ENCODE measurements at regions not wholly inside any gene's neighbourhood (a gene's known extent, or its start where the extent isn't known, plus 50 kb on each side); places are given as distances from the start of the nearest gene placed in this dataset.

GRCh38 chr18:22550861-22551260, 133.1 kb upstream of the CTAGE1 start:
- Histone ChIP-seq H3K27ac (no peak overlapping the region), H3K4me3 (no peak overlapping the region), H3K9ac (ENCODE audit: insufficient read length) (no peak overlapping the region), H3K36me3 (ENCODE audit: insufficient read depth, low read length) (no peaks in the 10 kb centered on the region), H3K9me3 (ENCODE audit: low read depth, low read length) (no peaks in the 10 kb centered on the region)
- TF ChIP-seq POLR2AphosphoS5 (IDR thresholded peaks at IDR 0.05; ENCODE audit: borderline replicate concordance, low read depth, low read length) (no peak), FOXP2 (optimal IDR thresholded peaks at IDR 0.05; ENCODE audit: control extremely low read depth, extremely low read length, insufficient read depth) (no peak)
- DNase-seq (ENCODE audit: low read depth, low spot score) = no peak

GRCh38 chr18:22551536-22552151, 133.9 kb upstream of the CTAGE1 start:
- DNase-seq (ENCODE audit: low read depth, low spot score) = no peak
- Histone ChIP-seq H3K36me3 (ENCODE audit: insufficient read depth, low read length) (no peaks in the 10 kb centered on the region), H3K9ac (ENCODE audit: insufficient read length) (no peak overlapping the region), H3K9me3 (ENCODE audit: low read depth, low read length) (no peaks in the 10 kb centered on the region), H3K4me3 (no peak overlapping the region), H3K27ac (no peak overlapping the region)
- no peak for TF ChIP-seq FOXP2 (optimal IDR thresholded peaks at IDR 0.05; ENCODE audit: control extremely low read depth, extremely low read length, insufficient read depth)
- no peak for TF ChIP-seq EZH2 (IDR thresholded peaks at IDR 0.05)
- TF ChIP-seq POLR2AphosphoS5 (IDR thresholded peaks at IDR 0.05; ENCODE audit: borderline replicate concordance, low read depth, low read length) = no peak

GRCh38 chr18:22552254-22552653, 134.5 kb upstream of the CTAGE1 start:
- Histone ChIP-seq H3K36me3 (ENCODE audit: insufficient read depth, low read length) (no peaks in the 10 kb centered on the region), H3K4me3 (no peak overlapping the region), H3K9me3 (ENCODE audit: low read depth, low read length) (no peaks in the 10 kb centered on the region), H3K9ac (ENCODE audit: insufficient read length) (no peak overlapping the region), H3K27ac (no peak overlapping the region)
- TF ChIP-seq FOXP2 (optimal IDR thresholded peaks at IDR 0.05; ENCODE audit: control extremely low read depth, extremely low read length, insufficient read depth) = no peak
- no peak for TF ChIP-seq POLR2AphosphoS5 (IDR thresholded peaks at IDR 0.05; ENCODE audit: borderline replicate concordance, low read depth, low read length)
- TF ChIP-seq EZH2 (IDR thresholded peaks at IDR 0.05) = no peak
- no peak for DNase-seq (ENCODE audit: low read depth, low spot score)

GRCh38 chr18:22552899-22553460, 135.3 kb upstream of the CTAGE1 start:
- H3K4me3 ChIP-seq = no peak overlapping the region
- H3K9me3 ChIP-seq (ENCODE audit: low read depth, low read length) = no peaks in the 10 kb centered on the region
- no peak for DNase-seq (ENCODE audit: low read depth, low spot score)
- no peaks in the 10 kb centered on the region for H3K36me3 ChIP-seq (ENCODE audit: insufficient read depth, low read length)
- no peak overlapping the region for H3K27ac ChIP-seq
- no peak overlapping the region for H3K9ac ChIP-seq (ENCODE audit: insufficient read length)
- TF ChIP-seq EZH2 (IDR thresholded peaks at IDR 0.05) = no peak
- TF ChIP-seq FOXP2 (optimal IDR thresholded peaks at IDR 0.05; ENCODE audit: control extremely low read depth, extremely low read length, insufficient read depth) = no peak
- no peak for TF ChIP-seq POLR2AphosphoS5 (IDR thresholded peaks at IDR 0.05; ENCODE audit: borderline replicate concordance, low read depth, low read length)

- DNase-seq (ENCODE audit: low read depth, low spot score) = no peak
- Histone ChIP-seq H3K4me3 (no peak overlapping the region), H3K27ac (no peak overlapping the region), H3K9me3 (ENCODE audit: low read depth, low read length) (no peaks in the 10 kb centered on the region), H3K36me3 (ENCODE audit: insufficient read depth, low read length) (no peaks in the 10 kb centered on the region), H3K9ac (ENCODE audit: insufficient read length) (no peak overlapping the region)
- no peak for TF ChIP-seq EZH2 (IDR thresholded peaks at IDR 0.05)
- TF ChIP-seq POLR2AphosphoS5 (IDR thresholded peaks at IDR 0.05; ENCODE audit: borderline replicate concordance, low read depth, low read length) = no peak
- no peak for TF ChIP-seq FOXP2 (optimal IDR thresholded peaks at IDR 0.05; ENCODE audit: control extremely low read depth, extremely low read length, insufficient read depth)
Measured at GRCh38 chr18:22556222-22557167, 138.8 kb upstream of the CTAGE1 start.

GRCh38 chr18:22557168-22557941, 139.6 kb upstream of the CTAGE1 start:
- Histone ChIP-seq H3K36me3 (ENCODE audit: insufficient read depth, low read length) (no peaks in the 10 kb centered on the region), H3K9ac (ENCODE audit: insufficient read length) (no peak overlapping the region), H3K9me3 (ENCODE audit: low read depth, low read length) (no peaks in the 10 kb centered on the region), H3K4me3 (no peak overlapping the region), H3K27ac (no peak overlapping the region)
- DNase-seq (ENCODE audit: low read depth, low spot score) = no peak
- TF ChIP-seq FOXP2 (optimal IDR thresholded peaks at IDR 0.05; ENCODE audit: control extremely low read depth, extremely low read length, insufficient read depth) (no peak), EZH2 (IDR thresholded peaks at IDR 0.05) (no peak), POLR2AphosphoS5 (IDR thresholded peaks at IDR 0.05; ENCODE audit: borderline replicate concordance, low read depth, low read length) (no peak)

- Histone ChIP-seq H3K9me3 (ENCODE audit: low read depth, low read length) (no peaks in the 10 kb centered on the region), H3K9ac (ENCODE audit: insufficient read length) (no peak overlapping the region), H3K4me3 (no peak overlapping the region), H3K36me3 (ENCODE audit: insufficient read depth, low read length) (no peaks in the 10 kb centered on the region), H3K27ac (no peak overlapping the region)
- no peak for TF ChIP-seq POLR2AphosphoS5 (IDR thresholded peaks at IDR 0.05; ENCODE audit: borderline replicate concordance, low read depth, low read length)
- no peak for TF ChIP-seq FOXP2 (optimal IDR thresholded peaks at IDR 0.05; ENCODE audit: control extremely low read depth, extremely low read length, insufficient read depth)
- no peak for TF ChIP-seq EZH2 (IDR thresholded peaks at IDR 0.05)
- no peak for DNase-seq (ENCODE audit: low read depth, low spot score)
Measured at GRCh38 chr18:22558945-22559385, 141.2 kb upstream of the CTAGE1 start.
